B cell (primary cell): ENCODE measurements at regions not wholly inside any gene's neighbourhood (a gene's known extent, or its start where the extent isn't known, plus 50 kb on each side); places are given as distances from the start of the nearest gene placed in this dataset.

Experiments
- ATAC-seq: fragments of 200-7000 bp; cut with Tn5 transposase; one replicate; pipeline ENCODE4 v1.10.0; 2021; ENCODE audit warnings: low read depth, mild to moderate bottlenecking, moderate number of reproducible peaks, moderate library complexity
- CTCF ChIA-PET: fragments of 350-600 bp; sonication (Branson Sonifier 250); formaldehyde crosslinking; loops from one replicate; lab custom pipeline; 2021; ENCODE audit warnings: antibody characterized with exemption, inconsistent platforms; lab: Charles Lee
- POLR2A ChIA-PET: fragments of 350-600 bp; sonication (Branson Sonifier 250); formaldehyde crosslinking; loops from one replicate; lab custom pipeline; 2021; ENCODE audit warnings: antibody characterized with exemption; lab: Charles Lee
- DNase-seq: peaks from one replicate; pipeline ENCODE4 v3.0.0; 2013
- H2AFZ ChIP-seq: 2 replicates; pipeline ENCODE4 v1.6.1; 2012; ENCODE audit warnings: mild to moderate bottlenecking, low read depth, low read length; ENCODE audit not compliant: insufficient read depth, poor library complexity, severe bottlenecking
- H3K27ac ChIP-seq, 2 donors: 1 replicate in 1 of 2; 2 replicates in 1 of 2; pipeline ENCODE4 v1.5.1; 2012 to 2013; ENCODE audit warnings: low read length in 2 of 2, mild to moderate bottlenecking in 2 of 2, moderate library complexity in 1 of 2
- H3K27me3 ChIP-seq, 4 experiments: fragments of 200-600 bp in 1 of 4; sonication (generic) in 1 of 4; replicated peaks in 1 of 4; 1 replicate in 2 of 4; 2 replicates in 2 of 4; pipeline versions ENCODE4 v1.6.1 to v1.7.0; 2013 to 2016; ENCODE audit warnings: low read length in 3 of 4, mild to moderate bottlenecking in 2 of 4, mixed read lengths in 1 of 4, moderate library complexity in 1 of 4; ENCODE audit not compliant: insufficient read depth in 4 of 4, control insufficient read depth in 3 of 4; ENCODE audit errors: control extremely low read depth in 1 of 4
- H3K36me3 ChIP-seq, 2 experiments: replicated peaks in 1 of 2; 1 replicate in 1 of 2; 2 replicates in 1 of 2; pipeline versions ENCODE4 v1.6.1 to v1.7.1; 2013; ENCODE audit warnings: low read length in 1 of 2; ENCODE audit not compliant: insufficient read depth in 2 of 2, control insufficient read depth in 1 of 2; ENCODE audit errors: control extremely low read depth in 1 of 2, extremely low read depth in 1 of 2
- H3K4me1 ChIP-seq, 2 donors: fragments of 200-600 bp in 1 of 2; sonication (generic) in 1 of 2; 1 replicate in 1 of 2; 2 replicates in 1 of 2; pipeline versions ENCODE4 v1.5.1 to v1.6.1; 2013 to 2017; ENCODE audit warnings: low read length in 2 of 2; ENCODE audit not compliant: control insufficient read depth in 2 of 2, insufficient read depth in 2 of 2
- H3K4me2 ChIP-seq: replicated peaks from 2 replicates; pipeline ENCODE3; 2012; ENCODE audit warnings: mild to moderate bottlenecking, low read depth, low read length; ENCODE audit not compliant: poor library complexity, severe bottlenecking
- H3K4me3 ChIP-seq, 5 experiments: fragments of 200-600 bp in 1 of 5; sonication (generic) in 1 of 5; 1 replicate in 3 of 5; 2 replicates in 2 of 5; pipeline versions ENCODE4 v1.5.1 to v1.7.0; 2011 to 2016; ENCODE audit warnings: low read length in 4 of 5, mild to moderate bottlenecking in 4 of 5, low read depth in 2 of 5, control low read depth in 1 of 5, moderate library complexity in 1 of 5; ENCODE audit not compliant: insufficient read depth in 1 of 5; ENCODE audit errors: control extremely low read depth in 1 of 5, extremely low read depth in 1 of 5
- H3K79me2 ChIP-seq: fragments of 200-600 bp; sonication (generic); one replicate; pipeline ENCODE4 v1.6.0; 2016; ENCODE audit warnings: low read length; ENCODE audit not compliant: control insufficient read depth, insufficient read depth
- H3K9ac ChIP-seq: fragments of 200-600 bp; sonication (generic); 2 replicates; pipeline ENCODE4 v1.6.1; 2017; ENCODE audit warnings: mild to moderate bottlenecking, low read length, moderate library complexity
- H3K9me3 ChIP-seq, 3 donors: one replicate each; pipeline versions ENCODE4 v1.6.1 to v1.7.1; 2013; ENCODE audit warnings: low read length in 2 of 3; ENCODE audit not compliant: control insufficient read depth in 2 of 3, insufficient read depth in 1 of 3; ENCODE audit errors: control extremely low read depth in 1 of 3
- H4K20me1 ChIP-seq: 2 replicates; pipeline ENCODE4 v1.6.0; 2012; ENCODE audit warnings: mild to moderate bottlenecking, low read length; ENCODE audit not compliant: insufficient read depth, control insufficient read depth, poor library complexity, severe bottlenecking
- H3K27ac Mint-ChIP-seq: one replicate; pipeline ENCODE4 v1.8.0; 2021; ENCODE audit warnings: mixed read lengths
- H3K27me3 Mint-ChIP-seq: one replicate; pipeline ENCODE4 v1.8.0; 2021; ENCODE audit warnings: mixed read lengths
- H3K4me1 Mint-ChIP-seq: one replicate; pipeline ENCODE4 v1.8.0; 2021; ENCODE audit warnings: mixed read lengths
- H3K4me3 Mint-ChIP-seq: one replicate; pipeline ENCODE4 v1.8.0; 2021; ENCODE audit warnings: mixed read lengths
- H3K9me3 Mint-ChIP-seq: one replicate; pipeline ENCODE4 v1.8.0; 2022; ENCODE audit warnings: mixed read lengths; ENCODE audit not compliant: insufficient read depth
- EZH2 ChIP-seq: IDR thresholded peaks from 2 replicates; pipeline ENCODE4 v1.6.1; 2012; ENCODE audit warnings: borderline replicate concordance, low read depth, mild to moderate bottlenecking, moderate library complexity, low read length; ENCODE audit not compliant: insufficient read depth, poor library complexity, severe bottlenecking
- WGBS: methylation state at CpG from one replicate; pipeline ENCODE4 v1.1.5; 2013; ENCODE audit warnings: missing lambda C conversion rate; ENCODE audit not compliant: insufficient coverage; 5-methylcytosine and 5-hydroxymethylcytosine counted together
- intact Hi-C: fragments of 100-400 bp; cut with micrococcal nuclease; formaldehyde crosslinking; loops from one replicate; pipeline ENCODE4 v1.10.0; 2022
- TF ChIP-seq, protein P1 (sequence below): fragments of 200-600 bp; IDR thresholded peaks from one replicate; pipeline ENCODE4 v1.8.0; 2022; ENCODE audit warnings: antibody characterized with exemption, mild to moderate bottlenecking

DNA sequence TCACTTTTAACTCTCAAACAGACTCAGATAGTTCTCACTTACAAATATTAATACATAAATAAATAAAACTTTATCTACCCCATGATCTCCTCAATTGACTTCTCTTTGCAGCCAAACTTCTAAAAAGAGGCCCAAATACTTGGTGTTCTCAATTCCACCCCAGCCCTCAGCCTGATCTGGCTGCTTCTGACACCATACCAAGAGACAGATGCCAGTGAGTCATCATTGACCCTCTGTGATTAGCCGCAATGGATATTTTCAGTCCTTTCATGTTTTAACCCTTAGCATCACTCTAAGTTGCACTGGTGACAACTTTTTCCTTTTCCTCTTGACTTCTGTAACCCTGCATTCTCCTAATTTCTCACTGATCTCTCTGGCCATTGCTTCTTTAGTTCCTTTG is 184.1 kb upstream of the ARHGAP20 start:
- no peaks in the 10 kb centered on the region for H4K20me1 ChIP-seq
- ATAC-seq: no peak
- no peaks in the 10 kb centered on the region for H3K4me1 Mint-ChIP-seq
- no peak overlapping the region for H3K4me2 ChIP-seq
- POLR2A ChIA-PET: no interaction called here
- H3K36me3 ChIP-seq: no peaks in the 10 kb centered on the region
- TF ChIP-seq EZH2: no peak
- TF ChIP-seq, protein P1, sequence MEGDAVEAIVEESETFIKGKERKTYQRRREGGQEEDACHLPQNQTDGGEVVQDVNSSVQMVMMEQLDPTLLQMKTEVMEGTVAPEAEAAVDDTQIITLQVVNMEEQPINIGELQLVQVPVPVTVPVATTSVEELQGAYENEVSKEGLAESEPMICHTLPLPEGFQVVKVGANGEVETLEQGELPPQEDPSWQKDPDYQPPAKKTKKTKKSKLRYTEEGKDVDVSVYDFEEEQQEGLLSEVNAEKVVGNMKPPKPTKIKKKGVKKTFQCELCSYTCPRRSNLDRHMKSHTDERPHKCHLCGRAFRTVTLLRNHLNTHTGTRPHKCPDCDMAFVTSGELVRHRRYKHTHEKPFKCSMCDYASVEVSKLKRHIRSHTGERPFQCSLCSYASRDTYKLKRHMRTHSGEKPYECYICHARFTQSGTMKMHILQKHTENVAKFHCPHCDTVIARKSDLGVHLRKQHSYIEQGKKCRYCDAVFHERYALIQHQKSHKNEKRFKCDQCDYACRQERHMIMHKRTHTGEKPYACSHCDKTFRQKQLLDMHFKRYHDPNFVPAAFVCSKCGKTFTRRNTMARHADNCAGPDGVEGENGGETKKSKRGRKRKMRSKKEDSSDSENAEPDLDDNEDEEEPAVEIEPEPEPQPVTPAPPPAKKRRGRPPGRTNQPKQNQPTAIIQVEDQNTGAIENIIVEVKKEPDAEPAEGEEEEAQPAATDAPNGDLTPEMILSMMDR: no peak
- H3K27me3 ChIP-seq: peaks cover 0 to 5% (median 0%) of the 10 kb centered on the region in 4 experiments
- peaks cover 28% of the 10 kb centered on the region for H3K27me3 Mint-ChIP-seq
- H3K4me3 ChIP-seq: no peak overlapping the region
- no peak for DNase-seq
- no peak overlapping the region for H3K9ac ChIP-seq
- H3K9me3 Mint-ChIP-seq: no peaks in the 10 kb centered on the region
- WGBS: 100% methylated on average over 1 of the region's 1 CpG
- H3K9me3 ChIP-seq: peaks cover 0 to 1% (median 0%) of the 10 kb centered on the region in 3 donors
- H3K79me2 ChIP-seq: no peaks in the 10 kb centered on the region
- intact Hi-C loops: no loop called here
- CTCF ChIA-PET: no interaction called here
- H3K4me3 Mint-ChIP-seq: no peak overlapping the region
- no peaks in the 10 kb centered on the region for H3K4me1 ChIP-seq
- H2AFZ ChIP-seq: no peak overlapping the region
- no peak overlapping the region for H3K27ac ChIP-seq
- no peak overlapping the region for H3K27ac Mint-ChIP-seq

DNA sequence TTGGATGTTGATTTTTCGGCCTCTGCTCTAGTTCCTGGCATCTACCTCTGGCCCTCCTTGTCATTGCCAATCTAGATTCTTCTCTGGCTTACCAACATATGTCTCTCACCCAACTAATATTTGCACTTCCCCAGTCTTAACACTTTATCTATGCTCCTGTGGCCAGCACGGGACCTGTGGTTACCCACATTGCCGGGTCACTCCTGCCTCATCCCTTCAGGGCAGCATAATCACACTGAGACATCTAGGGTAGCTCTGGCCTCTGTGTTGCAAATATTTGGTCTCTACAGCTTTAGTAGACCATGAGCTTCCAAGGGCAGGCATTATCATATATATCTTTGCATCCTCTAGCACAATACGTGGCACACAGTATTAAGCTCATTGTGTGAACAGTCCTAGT is 182.0 kb upstream of the ARHGAP20 start:
- Histone ChIP-seq H3K4me1 (no peaks in the 10 kb centered on the region), H2AFZ (no peak overlapping the region), H3K79me2 (no peaks in the 10 kb centered on the region), H3K36me3 (no peaks in the 10 kb centered on the region), H3K4me2 (no peak overlapping the region), H3K27ac (no peak overlapping the region), H4K20me1 (no peaks in the 10 kb centered on the region), H3K4me3 (no peak overlapping the region), H3K9ac (no peak overlapping the region), H3K9me3 (no peaks in the 10 kb centered on the region), H3K27me3 (peaks cover 0 to 5% (median 0%) of the 10 kb centered on the region in 4 experiments)
- H3K9me3 Mint-ChIP-seq: no peaks in the 10 kb centered on the region
- WGBS: 57% methylated on average over 3 of the region's 4 CpGs
- DNase-seq (no peak), ATAC-seq (no peak)
- H3K4me1 Mint-ChIP-seq: no peaks in the 10 kb centered on the region
- H3K27me3 Mint-ChIP-seq: peaks cover 25% of the 10 kb centered on the region
- no peak overlapping the region for H3K27ac Mint-ChIP-seq
- H3K4me3 Mint-ChIP-seq: no peak overlapping the region
- intact Hi-C loops: no loop called here
- TF ChIP-seq, protein P1: no peak
- no peak for TF ChIP-seq EZH2
- ChIA-PET POLR2A (no interaction called here), CTCF (no interaction called here)
